Stimulated activated CD8-positive, alpha-beta memory T cell treated with anti-CD3 and anti-CD28 coated beads, Interleukin-15, amount 100 ng/mL, for 1 hour (primary cell): ENCODE measurements at regions not wholly inside any gene's neighbourhood (a gene's known extent, or its start where the extent isn't known, plus 50 kb on each side); places are given as distances from the start of the nearest gene placed in this dataset.

Experiments
- DNase-seq: peaks from one replicate; pipeline ENCODE4 v3.0.0-alpha.2; 2020; ENCODE audit warnings: low read depth

- DNase-seq = no peak
Measured at GRCh38 chr5:96245140-96246091, 187.6 kb downstream of the PCSK1 start.

GRCh38 chr5:96244696-96245095, 188.4 kb downstream of the PCSK1 start:
- no peak for DNase-seq

GRCh38 chr5:96243862-96244261, 189.2 kb downstream of the PCSK1 start:
- no peak for DNase-seq

GRCh38 chr5:96243203-96243602, 189.8 kb downstream of the PCSK1 start:
- DNase-seq = no peak

- no peak for DNase-seq
Measured at GRCh38 chr5:96242571-96242970, 190.5 kb downstream of the PCSK1 start.

- no peak for DNase-seq
Measured at GRCh38 chr5:96236831-96237230, 196.2 kb downstream of the PCSK1 start.

GRCh38 chr5:96236051-96236450, 197.0 kb downstream of the PCSK1 start:
- DNase-seq = no peak

- no peak for DNase-seq
Measured at GRCh38 chr5:96235008-96235910, 197.8 kb downstream of the PCSK1 start.

GRCh38 chr5:96232602-96233001, 200.4 kb downstream of the PCSK1 start:
- no peak for DNase-seq

- no peak for DNase-seq
Measured at GRCh38 chr5:96229188-96229587, 203.9 kb downstream of the PCSK1 start.

GRCh38 chr5:96228408-96228807, 204.6 kb downstream of the PCSK1 start:
- DNase-seq = no peak

GRCh38 chr5:96227957-96228356, 205.1 kb downstream of the PCSK1 start:
- DNase-seq = no peak

GRCh38 chr5:96226941-96227552, 206.0 kb downstream of the PCSK1 start:
- DNase-seq = no peak

GRCh38 chr5:96222129-96222528, 210.9 kb downstream of the PCSK1 start:
- DNase-seq = no peak

GRCh38 chr5:96220610-96221390, 212.2 kb downstream of the PCSK1 start:
- no peak for DNase-seq

GRCh38 chr5:96219580-96220281, 213.3 kb downstream of the PCSK1 start:
- no peak for DNase-seq

- DNase-seq = no peak
Measured at GRCh38 chr5:96218653-96219052, 214.4 kb downstream of the PCSK1 start.

- no peak for DNase-seq
Measured at GRCh38 chr5:96214442-96215197, 218.4 kb downstream of the PCSK1 start.

GRCh38 chr5:96209829-96210228, 223.2 kb downstream of the PCSK1 start:
- DNase-seq = no peak

GRCh38 chr5:96207420-96207819, 225.6 kb downstream of the PCSK1 start:
- no peak for DNase-seq
